ENCODE measurements at regions not wholly inside any gene's neighbourhood (a gene's known extent, or its start where the extent isn't known, plus 50 kb on each side); places are given as distances from the start of the nearest gene placed in this dataset.

DNA sequence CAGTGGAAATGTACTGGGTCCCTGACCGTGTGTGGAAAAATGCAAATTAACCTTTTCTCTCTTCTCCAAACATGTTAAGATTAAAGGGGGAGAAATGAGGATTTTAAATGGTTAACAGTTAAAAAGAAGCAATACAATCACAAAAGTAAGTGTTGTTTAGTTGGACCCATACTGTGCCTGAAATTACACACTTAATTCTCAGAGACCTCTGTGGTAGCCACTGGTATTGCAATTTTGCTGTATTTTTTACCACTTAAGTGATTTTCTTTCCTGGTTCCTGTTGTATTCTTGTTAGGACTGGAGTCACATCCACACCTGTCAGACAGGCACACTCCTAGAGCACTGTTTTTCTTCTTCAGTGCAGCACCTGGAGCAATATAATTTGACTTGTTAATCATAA, 179.6 kb upstream of the PDGFD start:
- TF ChIP-seq, protein P1, sequence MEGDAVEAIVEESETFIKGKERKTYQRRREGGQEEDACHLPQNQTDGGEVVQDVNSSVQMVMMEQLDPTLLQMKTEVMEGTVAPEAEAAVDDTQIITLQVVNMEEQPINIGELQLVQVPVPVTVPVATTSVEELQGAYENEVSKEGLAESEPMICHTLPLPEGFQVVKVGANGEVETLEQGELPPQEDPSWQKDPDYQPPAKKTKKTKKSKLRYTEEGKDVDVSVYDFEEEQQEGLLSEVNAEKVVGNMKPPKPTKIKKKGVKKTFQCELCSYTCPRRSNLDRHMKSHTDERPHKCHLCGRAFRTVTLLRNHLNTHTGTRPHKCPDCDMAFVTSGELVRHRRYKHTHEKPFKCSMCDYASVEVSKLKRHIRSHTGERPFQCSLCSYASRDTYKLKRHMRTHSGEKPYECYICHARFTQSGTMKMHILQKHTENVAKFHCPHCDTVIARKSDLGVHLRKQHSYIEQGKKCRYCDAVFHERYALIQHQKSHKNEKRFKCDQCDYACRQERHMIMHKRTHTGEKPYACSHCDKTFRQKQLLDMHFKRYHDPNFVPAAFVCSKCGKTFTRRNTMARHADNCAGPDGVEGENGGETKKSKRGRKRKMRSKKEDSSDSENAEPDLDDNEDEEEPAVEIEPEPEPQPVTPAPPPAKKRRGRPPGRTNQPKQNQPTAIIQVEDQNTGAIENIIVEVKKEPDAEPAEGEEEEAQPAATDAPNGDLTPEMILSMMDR (IDR thresholded peaks at IDR 0.05) = peak; percentile 30
- Histone ChIP-seq H3K27ac (no peak overlapping the region), H3K27me3 (replicated peaks; ENCODE audit: insufficient read depth) (no peaks in the 10 kb centered on the region), H3K9me3 (no peaks in the 10 kb centered on the region), H3K4me3 (no peak overlapping the region), H3K4me1 (ENCODE audit: control insufficient read depth in 1 of 2, low read depth in 2 of 2) (no peaks in the 10 kb centered on the region), H3K36me3 (no peaks in the 10 kb centered on the region)
- DNase-seq (ENCODE audit: low spot score) = no peak
- no peak for ATAC-seq (ENCODE audit: insufficient number of reproducible peaks, low FRiP score, low read depth)

DNA sequence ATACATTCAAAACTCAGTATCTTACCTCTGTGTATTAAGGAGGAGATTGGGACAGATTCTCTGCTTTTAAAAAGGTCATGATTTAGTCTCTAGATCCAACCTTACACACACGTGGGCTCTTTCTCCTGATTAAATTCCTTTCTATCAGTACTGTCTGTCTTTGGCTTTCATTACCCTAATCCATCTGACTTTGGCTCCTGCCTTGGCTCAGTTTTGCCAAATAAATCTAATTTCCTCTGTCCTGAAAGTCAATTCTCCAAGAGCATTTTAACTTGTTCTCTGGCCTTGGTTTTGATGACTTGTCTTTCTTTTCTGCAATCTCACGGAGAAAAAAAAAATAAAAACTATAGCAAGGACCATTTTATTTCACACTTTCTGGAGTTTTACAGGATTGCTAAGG, 176.6 kb upstream of the PDGFD start:
- no peak for ATAC-seq (ENCODE audit: insufficient number of reproducible peaks, low FRiP score, low read depth)
- Histone ChIP-seq H3K27me3 (replicated peaks; ENCODE audit: insufficient read depth) (no peaks in the 10 kb centered on the region), H3K4me3 (no peak overlapping the region), H3K4me1 (ENCODE audit: control insufficient read depth in 1 of 2, low read depth in 2 of 2) (peaks cover 9 to 18% of the 10 kb centered on the region in 2 donors), H3K27ac (no peak overlapping the region), H3K36me3 (no peaks in the 10 kb centered on the region), H3K9me3 (no peaks in the 10 kb centered on the region)
- no peak for DNase-seq (ENCODE audit: low spot score)
- TF ChIP-seq, protein P1 (IDR thresholded peaks at IDR 0.05) = no peak

DNA sequence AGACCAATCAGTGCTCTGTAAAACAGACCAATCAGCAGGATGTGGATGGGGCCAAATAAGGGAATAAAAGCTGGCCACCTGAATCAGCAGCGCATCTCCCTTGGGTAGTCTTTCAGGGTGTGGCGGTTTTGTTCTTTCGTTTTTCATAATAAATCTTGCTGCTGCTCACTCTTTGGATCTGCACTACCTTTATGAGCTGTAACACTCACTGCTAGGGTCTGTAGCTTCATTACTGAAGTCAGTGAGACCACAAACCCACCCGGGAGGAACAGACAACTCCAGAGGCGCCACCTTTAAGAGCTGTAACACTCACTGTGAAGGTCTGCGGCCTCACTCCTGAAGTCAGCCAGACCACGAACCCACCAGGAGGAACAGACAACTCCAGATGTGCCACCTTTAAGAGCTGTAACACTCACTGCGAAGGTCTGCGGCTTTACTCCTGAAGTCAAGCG, 175.5 kb upstream of the PDGFD start:
- ATAC-seq (ENCODE audit: insufficient number of reproducible peaks, low FRiP score, low read depth) = no peak
- Histone ChIP-seq H3K27me3 (replicated peaks; ENCODE audit: insufficient read depth) (no peaks in the 10 kb centered on the region), H3K9me3 (no peaks in the 10 kb centered on the region), H3K4me1 (ENCODE audit: control insufficient read depth in 1 of 2, low read depth in 2 of 2) (peaks cover 9 to 18% of the 10 kb centered on the region in 2 donors), H3K4me3 (no peak overlapping the region), H3K36me3 (no peaks in the 10 kb centered on the region), H3K27ac (no peak overlapping the region)
- TF ChIP-seq, protein P1 (IDR thresholded peaks at IDR 0.05) = no peak
- DNase-seq (ENCODE audit: low spot score) = no peak

DNA sequence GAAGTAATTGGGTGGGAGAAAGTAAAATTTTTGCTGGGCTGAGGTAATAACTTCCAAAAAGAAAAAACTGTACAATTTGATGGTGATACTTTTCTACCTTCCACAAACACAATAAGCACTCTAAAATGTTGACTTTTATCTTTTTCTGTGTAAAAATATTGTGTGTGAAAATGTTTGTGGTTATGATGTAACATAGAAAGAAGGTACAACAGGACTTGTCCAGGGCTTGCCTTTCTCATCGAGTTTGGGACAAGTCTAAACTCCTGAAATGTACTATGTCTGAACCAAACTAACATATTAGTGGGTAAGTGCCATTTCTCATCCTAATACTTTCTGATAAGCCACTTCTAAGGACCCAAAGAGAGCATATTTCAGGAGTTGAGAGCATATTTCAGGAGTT, 174.2 kb upstream of the PDGFD start:
- Histone ChIP-seq H3K4me1 (ENCODE audit: control insufficient read depth in 1 of 2, low read depth in 2 of 2) (peaks cover 9 to 18% of the 10 kb centered on the region in 2 donors), H3K27ac (peak overlapping the region in 1 of 2 donors; percentile 45), H3K9me3 (no peaks in the 10 kb centered on the region), H3K36me3 (no peaks in the 10 kb centered on the region), H3K4me3 (no peak overlapping the region), H3K27me3 (replicated peaks; ENCODE audit: insufficient read depth) (no peaks in the 10 kb centered on the region)
- ATAC-seq (ENCODE audit: insufficient number of reproducible peaks, low FRiP score, low read depth) (no peak), DNase-seq (ENCODE audit: low spot score) (no peak)
- TF ChIP-seq, protein P1 (IDR thresholded peaks at IDR 0.05) = no peak

DNA sequence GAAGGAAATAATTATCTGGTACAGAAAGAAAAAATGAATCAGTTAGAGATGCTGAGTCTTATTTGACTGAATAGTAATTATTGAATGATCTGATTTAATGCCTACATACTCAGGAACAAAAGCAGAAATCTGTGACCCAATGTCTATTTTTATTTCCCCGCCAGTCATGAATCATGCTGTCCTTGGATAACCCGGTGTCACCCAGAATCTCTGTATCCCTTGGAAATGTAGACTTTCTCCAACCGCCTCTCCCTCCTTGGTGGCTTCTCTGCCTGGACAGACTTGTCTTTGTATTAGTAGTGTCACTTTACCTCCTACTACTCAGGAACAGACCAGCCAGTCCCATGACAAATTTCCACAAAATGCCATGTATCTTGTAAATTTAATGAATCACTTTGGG, 173.3 kb upstream of the PDGFD start:
- Histone ChIP-seq H3K27me3 (replicated peaks; ENCODE audit: insufficient read depth) (no peaks in the 10 kb centered on the region), H3K4me1 (ENCODE audit: control insufficient read depth in 1 of 2, low read depth in 2 of 2) (peaks cover 9 to 18% of the 10 kb centered on the region in 2 donors), H3K27ac (peak overlapping the region in 1 of 2 donors; percentile 45), H3K4me3 (no peak overlapping the region), H3K36me3 (no peaks in the 10 kb centered on the region), H3K9me3 (no peaks in the 10 kb centered on the region)
- ATAC-seq (ENCODE audit: insufficient number of reproducible peaks, low FRiP score, low read depth) (no peak), DNase-seq (ENCODE audit: low spot score) (no peak)
- TF ChIP-seq, protein P1 (IDR thresholded peaks at IDR 0.05) = no peak
